Right atrium auricular region (tissue), 2 donors: ENCODE measurements at regions not wholly inside any gene's neighbourhood (a gene's known extent, or its start where the extent isn't known, plus 50 kb on each side); places are given as distances from the start of the nearest gene placed in this dataset.
"Not testable (repeated sequence)": the region's sequence is repeated elsewhere in the genome, so short reads cannot be mapped to it uniquely, and the experiment has no call there.

Source experiments
- DNase-seq: peaks from one replicate; pipeline ENCODE4 v3.0.0-alpha.2; 2019; ENCODE audit warnings: low spot score
- H3K27ac ChIP-seq, 2 donors: fragments of 200-600 bp; sonication (generic); 1 replicate in 1 of 2; 2 replicates in 1 of 2; pipeline ENCODE4 v1.5.1; 2016 to 2019
- H3K27me3 ChIP-seq, 2 donors: fragments of 200-600 bp; sonication (generic); one replicate each; pipeline versions ENCODE4 v1.5.1 to v1.6.0; 2017 to 2019
- H3K36me3 ChIP-seq: fragments of 200-600 bp; sonication (generic); one replicate; pipeline ENCODE4 v1.5.1; 2016
- H3K4me1 ChIP-seq, 2 donors: fragments of 200-600 bp; sonication (generic); one replicate each; pipeline versions ENCODE4 v1.5.1 to v1.6.0; 2017 to 2019
- H3K4me3 ChIP-seq, 2 donors: fragments of 200-600 bp; sonication (generic); 1 replicate in 1 of 2; 2 replicates in 1 of 2; pipeline ENCODE4 v1.5.1; 2017 to 2019; ENCODE audit warnings: mild to moderate bottlenecking in 1 of 2, moderate library complexity in 1 of 2
- H3K9me3 ChIP-seq, 2 donors: fragments of 200-600 bp; sonication (generic); one replicate each; pipeline ENCODE4 v1.5.1; 2019
- TF ChIP-seq, protein P1 (sequence below), 2 donors: fragments of 200-600 bp; sonication (generic); IDR thresholded peaks; one replicate each; pipeline ENCODE4 v1.5.1; 2019; ENCODE audit warnings: antibody characterized with exemption in 2 of 2

- TF ChIP-seq, protein P1, sequence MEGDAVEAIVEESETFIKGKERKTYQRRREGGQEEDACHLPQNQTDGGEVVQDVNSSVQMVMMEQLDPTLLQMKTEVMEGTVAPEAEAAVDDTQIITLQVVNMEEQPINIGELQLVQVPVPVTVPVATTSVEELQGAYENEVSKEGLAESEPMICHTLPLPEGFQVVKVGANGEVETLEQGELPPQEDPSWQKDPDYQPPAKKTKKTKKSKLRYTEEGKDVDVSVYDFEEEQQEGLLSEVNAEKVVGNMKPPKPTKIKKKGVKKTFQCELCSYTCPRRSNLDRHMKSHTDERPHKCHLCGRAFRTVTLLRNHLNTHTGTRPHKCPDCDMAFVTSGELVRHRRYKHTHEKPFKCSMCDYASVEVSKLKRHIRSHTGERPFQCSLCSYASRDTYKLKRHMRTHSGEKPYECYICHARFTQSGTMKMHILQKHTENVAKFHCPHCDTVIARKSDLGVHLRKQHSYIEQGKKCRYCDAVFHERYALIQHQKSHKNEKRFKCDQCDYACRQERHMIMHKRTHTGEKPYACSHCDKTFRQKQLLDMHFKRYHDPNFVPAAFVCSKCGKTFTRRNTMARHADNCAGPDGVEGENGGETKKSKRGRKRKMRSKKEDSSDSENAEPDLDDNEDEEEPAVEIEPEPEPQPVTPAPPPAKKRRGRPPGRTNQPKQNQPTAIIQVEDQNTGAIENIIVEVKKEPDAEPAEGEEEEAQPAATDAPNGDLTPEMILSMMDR (IDR thresholded peaks at IDR 0.05), result no peak
- no peaks in the 10 kb centered on the region for H3K4me1 ChIP-seq
- H3K27ac ChIP-seq, result no peak overlapping the region
- no peaks in the 10 kb centered on the region for H3K9me3 ChIP-seq
- no peaks in the 10 kb centered on the region for H3K36me3 ChIP-seq
- H3K27me3 ChIP-seq, result no peaks in the 10 kb centered on the region
- H3K4me3 ChIP-seq, result no peak overlapping the region
- DNase-seq, result no peak
Measured at GRCh38 chr3:161631536-161631935, 134.9 kb downstream of the OTOL1 start.

DNA sequence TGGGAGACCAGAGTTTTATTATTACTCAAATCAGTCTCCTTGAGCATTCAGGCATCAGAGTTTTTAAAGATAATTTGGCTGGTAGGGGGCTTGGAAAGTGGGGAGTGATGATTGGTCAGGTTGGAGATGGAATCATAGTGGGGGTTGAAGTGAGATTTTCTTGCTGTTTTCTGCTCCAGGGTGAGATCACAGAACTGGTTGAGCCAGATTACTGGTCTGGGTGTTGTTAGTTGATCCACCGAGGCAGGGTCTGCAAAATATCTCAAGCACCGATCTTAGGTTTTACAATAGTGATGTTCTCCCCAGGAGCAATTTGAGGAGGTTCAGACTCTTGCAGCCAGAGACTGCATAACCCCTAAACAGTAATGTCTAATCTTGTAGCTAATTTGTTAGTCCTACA is 141.0 kb downstream of the OTOL1 start:
- TF ChIP-seq, protein P1 (IDR thresholded peaks at IDR 0.05), result no peak
- no peaks in the 10 kb centered on the region for H3K27me3 ChIP-seq
- H3K4me1 ChIP-seq, result no peaks in the 10 kb centered on the region

DNA sequence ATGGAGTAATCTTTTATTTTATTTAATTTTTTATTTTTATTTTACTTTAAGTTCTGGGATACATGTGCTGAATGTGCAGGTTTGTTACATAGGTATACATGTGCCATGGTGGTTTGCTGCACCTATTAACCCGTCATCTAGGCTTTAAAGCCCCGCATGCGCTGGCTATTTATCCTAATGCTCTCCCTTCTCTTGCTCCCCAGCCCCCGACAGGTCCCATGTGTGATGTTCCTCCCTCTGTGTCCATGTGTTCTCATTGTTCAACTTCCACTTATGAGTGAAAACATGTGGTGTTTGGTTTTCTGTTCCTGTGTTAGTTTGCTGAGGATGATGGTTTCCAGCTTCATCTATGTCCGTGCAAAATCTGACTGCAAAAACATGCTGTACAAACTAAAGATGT is 142.5 kb downstream of the OTOL1 start:
- not testable (repeated sequence) for H3K27ac ChIP-seq, H3K36me3 ChIP-seq, DNase-seq, H3K4me1 ChIP-seq, H3K27me3 ChIP-seq, H3K9me3 ChIP-seq, H3K4me3 ChIP-seq

More for the DNA sequence above, 141.0 kb downstream of the OTOL1 start:
- H3K27ac ChIP-seq, result no peak overlapping the region
- no peak overlapping the region for H3K4me3 ChIP-seq
- no peaks in the 10 kb centered on the region for H3K36me3 ChIP-seq
- no peak for DNase-seq
- no peaks in the 10 kb centered on the region for H3K9me3 ChIP-seq

- TF ChIP-seq, protein P1 (IDR thresholded peaks at IDR 0.05), result no peak
- no peak overlapping the region for H3K27ac ChIP-seq
- no peak for DNase-seq
- H3K4me3 ChIP-seq, result no peak overlapping the region
- H3K9me3 ChIP-seq, result no peaks in the 10 kb centered on the region
- H3K4me1 ChIP-seq, result no peaks in the 10 kb centered on the region
- no peaks in the 10 kb centered on the region for H3K36me3 ChIP-seq
- no peaks in the 10 kb centered on the region for H3K27me3 ChIP-seq
Measured at GRCh38 chr3:161640181-161640580, 143.6 kb downstream of the OTOL1 start.

- no peaks in the 10 kb centered on the region for H3K9me3 ChIP-seq
- no peak overlapping the region for H3K4me3 ChIP-seq
- no peak overlapping the region for H3K27ac ChIP-seq
- no peaks in the 10 kb centered on the region for H3K36me3 ChIP-seq
- TF ChIP-seq, protein P1 (IDR thresholded peaks at IDR 0.05), result no peak
- no peak for DNase-seq
- H3K4me1 ChIP-seq, result no peaks in the 10 kb centered on the region
- no peaks in the 10 kb centered on the region for H3K27me3 ChIP-seq
Measured at GRCh38 chr3:161641287-161641686, 144.7 kb downstream of the OTOL1 start.

GRCh38 chr3:161644891-161645635 is 148.5 kb downstream of the OTOL1 start:
- no peak for DNase-seq
- TF ChIP-seq, protein P1 (IDR thresholded peaks at IDR 0.05), result no peak
- Histone ChIP-seq H3K36me3 (no peaks in the 10 kb centered on the region), H3K27ac (no peak overlapping the region), H3K9me3 (no peaks in the 10 kb centered on the region), H3K4me3 (no peak overlapping the region), H3K4me1 (no peaks in the 10 kb centered on the region), H3K27me3 (no peaks in the 10 kb centered on the region)
